Peyer's patch (tissue), 4 donors: ENCODE measurements at regions not wholly inside any gene's neighbourhood (a gene's known extent, or its start where the extent isn't known, plus 50 kb on each side); places are given as distances from the start of the nearest gene placed in this dataset.

Source experiments
- POLR2A ChIP-seq, 2 donors: fragments of 450-650 bp; IDR thresholded peaks; one replicate each; pipeline ENCODE4 v1.5.1; 2017; ENCODE audit warnings: antibody characterized with exemption in 2 of 2, mild to moderate bottlenecking in 2 of 2, moderate library complexity in 2 of 2
- TF ChIP-seq, protein P1 (sequence below), 6 experiments: fragments of 450-650 bp in 4 of 6; fragments of 200-600 bp in 2 of 6; sonication (generic) in 1 of 6; IDR thresholded peaks; one replicate each; pipeline ENCODE4 v1.5.1; 2017 to 2019; ENCODE audit warnings: antibody characterized with exemption in 6 of 6, mild to moderate bottlenecking in 3 of 6, moderate library complexity in 1 of 6

GRCh38 chr1:105894006-105894405, 1162.5 kb upstream of the PRMT6 start:
- TF ChIP-seq, protein P1, sequence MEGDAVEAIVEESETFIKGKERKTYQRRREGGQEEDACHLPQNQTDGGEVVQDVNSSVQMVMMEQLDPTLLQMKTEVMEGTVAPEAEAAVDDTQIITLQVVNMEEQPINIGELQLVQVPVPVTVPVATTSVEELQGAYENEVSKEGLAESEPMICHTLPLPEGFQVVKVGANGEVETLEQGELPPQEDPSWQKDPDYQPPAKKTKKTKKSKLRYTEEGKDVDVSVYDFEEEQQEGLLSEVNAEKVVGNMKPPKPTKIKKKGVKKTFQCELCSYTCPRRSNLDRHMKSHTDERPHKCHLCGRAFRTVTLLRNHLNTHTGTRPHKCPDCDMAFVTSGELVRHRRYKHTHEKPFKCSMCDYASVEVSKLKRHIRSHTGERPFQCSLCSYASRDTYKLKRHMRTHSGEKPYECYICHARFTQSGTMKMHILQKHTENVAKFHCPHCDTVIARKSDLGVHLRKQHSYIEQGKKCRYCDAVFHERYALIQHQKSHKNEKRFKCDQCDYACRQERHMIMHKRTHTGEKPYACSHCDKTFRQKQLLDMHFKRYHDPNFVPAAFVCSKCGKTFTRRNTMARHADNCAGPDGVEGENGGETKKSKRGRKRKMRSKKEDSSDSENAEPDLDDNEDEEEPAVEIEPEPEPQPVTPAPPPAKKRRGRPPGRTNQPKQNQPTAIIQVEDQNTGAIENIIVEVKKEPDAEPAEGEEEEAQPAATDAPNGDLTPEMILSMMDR (IDR thresholded peaks at IDR 0.05) = no peak
- no peak for TF ChIP-seq POLR2A (IDR thresholded peaks at IDR 0.05)
